ENCODE measurements at regions not wholly inside any gene's neighbourhood (a gene's known extent, or its start where the extent isn't known, plus 50 kb on each side); places are given as distances from the start of the nearest gene placed in this dataset.

DNA sequence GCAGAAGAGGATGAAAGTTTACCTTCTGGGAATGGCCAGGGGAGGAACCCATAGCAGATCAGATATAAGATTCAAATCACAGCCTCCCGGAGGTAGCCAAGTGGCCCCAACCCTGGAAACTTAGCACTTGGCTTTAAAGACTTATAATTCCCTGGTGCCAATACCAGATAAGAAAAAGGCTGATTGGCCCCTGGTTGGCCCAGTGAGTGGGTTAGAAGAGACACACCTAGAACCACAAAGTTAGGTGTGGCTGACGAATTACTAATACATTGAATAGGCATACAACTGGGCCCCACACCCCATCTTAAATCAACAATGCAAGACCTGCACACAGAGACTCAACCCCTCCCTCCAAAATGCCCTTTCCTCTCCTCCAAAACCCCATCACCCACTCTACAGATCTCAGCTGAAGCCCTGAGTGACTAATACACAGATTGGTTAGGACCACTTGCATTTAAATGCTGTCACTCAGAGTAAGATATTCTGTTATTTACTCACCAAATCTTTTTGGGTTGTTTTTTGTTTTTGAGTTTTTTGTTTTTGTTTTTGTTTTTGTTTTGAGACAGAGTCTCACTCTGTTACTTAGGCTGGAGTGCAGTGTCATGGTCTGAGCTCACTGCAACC is 315.4 kb upstream of the JARID2 start:
- TF ChIP-seq, protein P1, sequence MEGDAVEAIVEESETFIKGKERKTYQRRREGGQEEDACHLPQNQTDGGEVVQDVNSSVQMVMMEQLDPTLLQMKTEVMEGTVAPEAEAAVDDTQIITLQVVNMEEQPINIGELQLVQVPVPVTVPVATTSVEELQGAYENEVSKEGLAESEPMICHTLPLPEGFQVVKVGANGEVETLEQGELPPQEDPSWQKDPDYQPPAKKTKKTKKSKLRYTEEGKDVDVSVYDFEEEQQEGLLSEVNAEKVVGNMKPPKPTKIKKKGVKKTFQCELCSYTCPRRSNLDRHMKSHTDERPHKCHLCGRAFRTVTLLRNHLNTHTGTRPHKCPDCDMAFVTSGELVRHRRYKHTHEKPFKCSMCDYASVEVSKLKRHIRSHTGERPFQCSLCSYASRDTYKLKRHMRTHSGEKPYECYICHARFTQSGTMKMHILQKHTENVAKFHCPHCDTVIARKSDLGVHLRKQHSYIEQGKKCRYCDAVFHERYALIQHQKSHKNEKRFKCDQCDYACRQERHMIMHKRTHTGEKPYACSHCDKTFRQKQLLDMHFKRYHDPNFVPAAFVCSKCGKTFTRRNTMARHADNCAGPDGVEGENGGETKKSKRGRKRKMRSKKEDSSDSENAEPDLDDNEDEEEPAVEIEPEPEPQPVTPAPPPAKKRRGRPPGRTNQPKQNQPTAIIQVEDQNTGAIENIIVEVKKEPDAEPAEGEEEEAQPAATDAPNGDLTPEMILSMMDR (IDR thresholded peaks at IDR 0.05; ENCODE audit: low read length) = no peak
- TF ChIP-seq EZH2 (optimal IDR thresholded peaks at IDR 0.05; ENCODE audit: low read depth, low read length) (no peak), EZH2phosphoT487 (IDR thresholded peaks at IDR 0.05; ENCODE audit: low read length) (no peak)

All from MM.1S (cell line).